ENCODE measurements at regions not wholly inside any gene's neighbourhood (a gene's known extent, or its start where the extent isn't known, plus 50 kb on each side); places are given as distances from the start of the nearest gene placed in this dataset.

GRCh38 chr3:144708437-144708836 is 736.8 kb downstream of the DIPK2A start:
- TF ChIP-seq CTCF (IDR thresholded peaks at IDR 0.05) (no peak), POLR2A (IDR thresholded peaks at IDR 0.05) (no peak)
